ENCODE measurements at regions not wholly inside any gene's neighbourhood (a gene's known extent, or its start where the extent isn't known, plus 50 kb on each side); places are given as distances from the start of the nearest gene placed in this dataset.

DNA sequence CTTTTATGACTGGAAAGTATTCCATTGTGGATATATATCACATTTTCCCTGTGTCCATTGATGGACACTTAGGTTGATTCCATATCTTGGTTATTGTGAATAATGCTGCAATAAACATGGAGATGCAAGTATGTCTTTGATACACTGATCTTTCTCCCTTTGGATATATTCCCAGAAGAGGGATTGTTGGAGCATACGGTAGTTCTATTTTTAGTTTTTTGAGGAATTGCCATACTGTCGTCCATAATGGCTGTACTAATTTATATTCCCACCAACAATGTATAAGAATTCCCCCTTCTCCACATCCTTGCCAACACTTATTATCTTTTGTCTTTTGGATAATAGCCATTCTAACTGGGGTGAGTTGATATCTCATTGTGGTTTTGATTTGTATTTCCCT, 54.9 kb upstream of the PITX1 start:
- Histone ChIP-seq H3K4me2 (ENCODE audit: control insufficient read depth, extremely low read depth, insufficient read depth, low read depth, low read length) (no peak overlapping the region), H3K27ac (ENCODE audit: control insufficient read depth, insufficient read depth, low read length) (no peak overlapping the region), H3K79me2 (ENCODE audit: control insufficient read depth, insufficient read depth, low read length) (no peaks in the 10 kb centered on the region), H3K9ac (ENCODE audit: control insufficient read depth, extremely low read depth, insufficient read depth, low read length) (no peak overlapping the region), H3K4me1 (ENCODE audit: control insufficient read depth, extremely low read depth, insufficient read depth, low read length) (no peaks in the 10 kb centered on the region), H3K9me3 (ENCODE audit: control insufficient read depth, low read depth, low read length) (no peaks in the 10 kb centered on the region), H4K20me1 (ENCODE audit: control insufficient read depth, extremely low read depth, insufficient read depth, low read length) (no peaks in the 10 kb centered on the region), H3K27me3 (ENCODE audit: control insufficient read depth, extremely low read depth, insufficient read depth, low read length) (peaks cover 6% of the 10 kb centered on the region), H3K36me3 (ENCODE audit: control insufficient read depth in 2 of 2, extremely low read depth in 1 of 2, insufficient read depth in 2 of 2, low read length in 2 of 2) (no peaks in the 10 kb centered on the region), H2AFZ (ENCODE audit: control insufficient read depth, low read length) (no peak overlapping the region), H3K4me3 (ENCODE audit: control insufficient read depth in 2 of 3, extremely low read depth in 1 of 3, insufficient read depth in 2 of 3, low read depth in 1 of 3, low read length in 3 of 3) (no peak overlapping the region), H3K9me1 (ENCODE audit: control insufficient read depth, extremely low read depth, insufficient read depth, low read length) (no peaks in the 10 kb centered on the region)
- no peak for DNase-seq (ENCODE audit: low read depth, low spot score)
- TF ChIP-seq EZH2 (IDR thresholded peaks at IDR 0.05; ENCODE audit: low read length) = no peak
- TF ChIP-seq, protein P1, sequence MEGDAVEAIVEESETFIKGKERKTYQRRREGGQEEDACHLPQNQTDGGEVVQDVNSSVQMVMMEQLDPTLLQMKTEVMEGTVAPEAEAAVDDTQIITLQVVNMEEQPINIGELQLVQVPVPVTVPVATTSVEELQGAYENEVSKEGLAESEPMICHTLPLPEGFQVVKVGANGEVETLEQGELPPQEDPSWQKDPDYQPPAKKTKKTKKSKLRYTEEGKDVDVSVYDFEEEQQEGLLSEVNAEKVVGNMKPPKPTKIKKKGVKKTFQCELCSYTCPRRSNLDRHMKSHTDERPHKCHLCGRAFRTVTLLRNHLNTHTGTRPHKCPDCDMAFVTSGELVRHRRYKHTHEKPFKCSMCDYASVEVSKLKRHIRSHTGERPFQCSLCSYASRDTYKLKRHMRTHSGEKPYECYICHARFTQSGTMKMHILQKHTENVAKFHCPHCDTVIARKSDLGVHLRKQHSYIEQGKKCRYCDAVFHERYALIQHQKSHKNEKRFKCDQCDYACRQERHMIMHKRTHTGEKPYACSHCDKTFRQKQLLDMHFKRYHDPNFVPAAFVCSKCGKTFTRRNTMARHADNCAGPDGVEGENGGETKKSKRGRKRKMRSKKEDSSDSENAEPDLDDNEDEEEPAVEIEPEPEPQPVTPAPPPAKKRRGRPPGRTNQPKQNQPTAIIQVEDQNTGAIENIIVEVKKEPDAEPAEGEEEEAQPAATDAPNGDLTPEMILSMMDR (optimal IDR thresholded peaks at IDR 0.05 in 1 of 3, IDR thresholded peaks at IDR 0.05 in 1 of 3, conservative IDR thresholded peaks at IDR 0.05 in 1 of 3; ENCODE audit: extremely low read depth in 1 of 3, insufficient read depth in 2 of 3, low read length in 3 of 3) = no peak
- dilution Hi-C loops (cut with MboI; ENCODE audit: extremely low pct_ligation_motif_present, low sequenced_read_pairs) = no loop called here
- FAIRE-seq = no peak

DNA sequence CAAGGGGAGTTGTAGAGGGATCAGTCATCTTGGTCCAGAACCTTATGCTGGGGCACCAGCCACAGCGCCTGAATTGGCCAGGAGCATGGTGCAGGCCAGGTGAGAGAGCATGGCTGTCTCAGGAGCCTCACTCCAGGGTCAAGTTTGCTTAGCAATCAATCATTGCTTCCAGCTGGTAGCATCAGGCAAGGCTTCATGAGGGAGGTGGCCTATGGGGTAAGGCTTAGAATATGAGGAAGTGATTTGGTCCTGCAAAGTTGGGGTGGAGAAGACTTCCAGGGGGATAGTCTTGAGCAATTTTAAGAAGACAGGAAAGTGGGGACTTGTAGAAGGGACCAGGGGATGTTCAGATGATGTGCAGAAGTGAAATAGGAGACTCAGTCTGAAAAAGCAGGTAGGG, 53.9 kb upstream of the PITX1 start:
- H4K20me1 ChIP-seq (ENCODE audit: control insufficient read depth, extremely low read depth, insufficient read depth, low read length) = no peaks in the 10 kb centered on the region
- H2AFZ ChIP-seq (ENCODE audit: control insufficient read depth, low read length) = no peak overlapping the region
- H3K27ac ChIP-seq (ENCODE audit: control insufficient read depth, insufficient read depth, low read length) = no peak overlapping the region
- no peaks in the 10 kb centered on the region for H3K9me1 ChIP-seq (ENCODE audit: control insufficient read depth, extremely low read depth, insufficient read depth, low read length)
- H3K9me3 ChIP-seq (ENCODE audit: control insufficient read depth, low read depth, low read length) = no peaks in the 10 kb centered on the region
- no peak overlapping the region for H3K4me3 ChIP-seq (ENCODE audit: control insufficient read depth in 2 of 3, extremely low read depth in 1 of 3, insufficient read depth in 2 of 3, low read depth in 1 of 3, low read length in 3 of 3)
- H3K4me1 ChIP-seq (ENCODE audit: control insufficient read depth, extremely low read depth, insufficient read depth, low read length) = no peaks in the 10 kb centered on the region
- H3K79me2 ChIP-seq (ENCODE audit: control insufficient read depth, insufficient read depth, low read length) = no peaks in the 10 kb centered on the region
- H3K4me2 ChIP-seq (ENCODE audit: control insufficient read depth, extremely low read depth, insufficient read depth, low read depth, low read length) = no peak overlapping the region
- no peak for DNase-seq (ENCODE audit: low read depth, low spot score)
- dilution Hi-C loops (cut with MboI; ENCODE audit: extremely low pct_ligation_motif_present, low sequenced_read_pairs) = no loop called here
- TF ChIP-seq EZH2 (IDR thresholded peaks at IDR 0.05; ENCODE audit: low read length) = no peak
- TF ChIP-seq, protein P1 (optimal IDR thresholded peaks at IDR 0.05 in 1 of 3, IDR thresholded peaks at IDR 0.05 in 1 of 3, conservative IDR thresholded peaks at IDR 0.05 in 1 of 3; ENCODE audit: extremely low read depth in 1 of 3, insufficient read depth in 2 of 3, low read length in 3 of 3) = no peak
- no peak overlapping the region for H3K9ac ChIP-seq (ENCODE audit: control insufficient read depth, extremely low read depth, insufficient read depth, low read length)
- H3K36me3 ChIP-seq (ENCODE audit: control insufficient read depth in 2 of 2, extremely low read depth in 1 of 2, insufficient read depth in 2 of 2, low read length in 2 of 2) = no peaks in the 10 kb centered on the region
- H3K27me3 ChIP-seq (ENCODE audit: control insufficient read depth, extremely low read depth, insufficient read depth, low read length) = peaks cover 6% of the 10 kb centered on the region
- FAIRE-seq = no peak
